HG03280 (cell line): ENCODE measurements at regions not wholly inside any gene's neighbourhood (a gene's known extent, or its start where the extent isn't known, plus 50 kb on each side); places are given as distances from the start of the nearest gene placed in this dataset.
"Not testable (repeated sequence)": the region's sequence is repeated elsewhere in the genome, so short reads cannot be mapped to it uniquely, and the experiment has no call there.

Experiments used
- ATAC-seq: cut with Tn5 transposase; IDR thresholded peaks from one replicate; pipeline ENCODE4 v1.9.1; 2021; ENCODE audit warnings: mild to moderate bottlenecking, moderate library complexity; ENCODE audit not compliant: unreplicated experiment

- ATAC-seq, result not testable (repeated sequence)
These were observed 194.7 kb downstream of the BANP start for GRCh38 chr16:88145824-88146405.

GRCh38 chr16:88148078-88148477 is 196.8 kb downstream of the BANP start:
- ATAC-seq, result not testable (repeated sequence)

- not testable (repeated sequence) for ATAC-seq
These were observed 197.4 kb downstream of the BANP start for GRCh38 chr16:88148682-88149081.

GRCh38 chr16:88149158-88149603 is 197.9 kb downstream of the BANP start:
- ATAC-seq, result not testable (repeated sequence)

GRCh38 chr16:88149663-88150062 is 198.4 kb downstream of the BANP start:
- ATAC-seq, result not testable (repeated sequence)

GRCh38 chr16:88150456-88151128 is 199.4 kb downstream of the BANP start:
- not testable (repeated sequence) for ATAC-seq

GRCh38 chr16:88151129-88151499 is 199.9 kb downstream of the BANP start:
- not testable (repeated sequence) for ATAC-seq

- not testable (repeated sequence) for ATAC-seq
These were observed 200.9 kb downstream of the BANP start for GRCh38 chr16:88151859-88152843.

- not testable (repeated sequence) for ATAC-seq
These were observed 201.6 kb downstream of the BANP start for GRCh38 chr16:88152879-88153278.

GRCh38 chr16:88153516-88153915 is 202.3 kb downstream of the BANP start:
- ATAC-seq, result not testable (repeated sequence)

- ATAC-seq, result not testable (repeated sequence)
These were observed 203.7 kb downstream of the BANP start for GRCh38 chr16:88154886-88155285.

GRCh38 chr16:88155681-88156080 is 204.4 kb downstream of the BANP start:
- ATAC-seq, result not testable (repeated sequence)

- not testable (repeated sequence) for ATAC-seq
These were observed 205.5 kb downstream of the BANP start for GRCh38 chr16:88156640-88157283.

- ATAC-seq, result not testable (repeated sequence)
These were observed 206.5 kb downstream of the BANP start for GRCh38 chr16:88157686-88158085.

GRCh38 chr16:88158256-88159045 is 207.2 kb downstream of the BANP start:
- ATAC-seq, result not testable (repeated sequence)

- not testable (repeated sequence) for ATAC-seq
These were observed 208.0 kb downstream of the BANP start for GRCh38 chr16:88159046-88159896.

- not testable (repeated sequence) for ATAC-seq
These were observed 208.7 kb downstream of the BANP start for GRCh38 chr16:88159897-88160335.

- ATAC-seq, result not testable (repeated sequence)
These were observed 210.0 kb downstream of the BANP start for GRCh38 chr16:88161191-88161590.
